Activated CD4-positive, alpha-beta T cell treated with anti-CD3 and anti-CD28 coated beads, Interleukin-2, amount 10 ng/mL, durations not matched to agents 24 days and 14 days (primary cell): ENCODE measurements at regions not wholly inside any gene's neighbourhood (a gene's known extent, or its start where the extent isn't known, plus 50 kb on each side); places are given as distances from the start of the nearest gene placed in this dataset.

Source experiments
- DNase-seq: peaks from one replicate; pipeline ENCODE4 v3.0.0; 2022
- H3K27ac Mint-ChIP-seq: one replicate; pipeline ENCODE4 v1.8.0; 2022; ENCODE audit warnings: mild to moderate bottlenecking, mixed read lengths
- H3K27me3 Mint-ChIP-seq: one replicate; pipeline ENCODE4 v1.8.0; 2022; ENCODE audit warnings: mixed read lengths
- H3K36me3 Mint-ChIP-seq: one replicate; pipeline ENCODE4 v1.8.0; 2022; ENCODE audit warnings: low read depth, mild to moderate bottlenecking, mixed read lengths
- H3K4me1 Mint-ChIP-seq: one replicate; pipeline ENCODE4 v1.8.0; 2021; ENCODE audit warnings: mixed read lengths
- H3K4me3 Mint-ChIP-seq: one replicate; pipeline ENCODE4 v1.8.0; 2022; ENCODE audit warnings: mild to moderate bottlenecking, moderate library complexity, mixed read lengths
- H3K9me3 Mint-ChIP-seq: one replicate; pipeline ENCODE4 v1.8.0; 2021; ENCODE audit warnings: mixed read lengths
- intact Hi-C: fragments of 100-400 bp; cut with micrococcal nuclease; formaldehyde crosslinking; loops from one replicate; pipeline ENCODE4 v1.15.1; 2023

DNA sequence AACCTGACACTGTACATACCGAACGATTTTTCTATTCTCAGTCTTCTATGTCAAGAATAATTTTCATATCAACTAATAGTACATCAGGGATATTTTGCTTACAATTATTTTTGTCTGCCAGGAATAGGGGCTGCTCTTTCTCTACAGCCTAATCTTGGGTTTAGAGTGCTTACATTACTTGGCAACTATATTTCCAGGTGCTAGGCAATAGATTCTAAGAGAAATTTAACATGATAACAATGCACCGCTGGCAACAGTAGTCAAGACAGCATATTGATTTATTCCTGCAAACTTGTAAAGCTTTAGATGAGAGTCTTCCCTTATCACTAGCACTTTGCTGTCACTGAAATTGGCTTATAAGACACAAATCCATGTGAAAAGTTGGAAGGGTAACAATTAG, 935.9 kb downstream of the CDH11 start:
- H3K27ac Mint-ChIP-seq, result no peak overlapping the region
- no peak overlapping the region for H3K4me3 Mint-ChIP-seq
- no peaks in the 10 kb centered on the region for H3K4me1 Mint-ChIP-seq
- H3K27me3 Mint-ChIP-seq, result no peaks in the 10 kb centered on the region
- intact Hi-C loops, result no loop called here
- H3K9me3 Mint-ChIP-seq, result peaks cover 20% of the 10 kb centered on the region
- no peaks in the 10 kb centered on the region for H3K36me3 Mint-ChIP-seq
- DNase-seq, result no peak

DNA sequence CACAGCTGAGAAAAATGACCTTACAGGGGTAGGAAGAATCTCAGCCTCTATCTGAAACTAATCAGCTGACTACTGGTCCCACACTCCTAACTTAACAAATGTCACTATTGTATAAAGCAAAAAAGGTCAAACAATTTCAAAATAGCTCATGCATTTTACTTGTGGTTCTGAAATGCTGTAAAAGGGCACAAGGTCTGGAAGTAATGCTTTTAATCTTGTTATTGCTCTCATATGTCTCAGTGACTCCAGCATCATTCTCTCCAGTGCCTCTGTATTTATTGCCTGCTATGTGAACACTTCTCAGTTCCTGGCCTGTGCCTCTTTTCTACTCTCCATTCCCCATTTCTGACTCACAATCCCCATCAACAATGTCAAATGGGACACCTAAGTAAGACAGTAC, 937.7 kb downstream of the CDH11 start:
- Mint-ChIP-seq H3K9me3 (peaks cover 29% of the 10 kb centered on the region), H3K4me1 (no peaks in the 10 kb centered on the region), H3K27ac (no peak overlapping the region), H3K27me3 (no peaks in the 10 kb centered on the region), H3K4me3 (no peak overlapping the region), H3K36me3 (no peaks in the 10 kb centered on the region)
- intact Hi-C loops, result no loop called here
- no peak for DNase-seq

DNA sequence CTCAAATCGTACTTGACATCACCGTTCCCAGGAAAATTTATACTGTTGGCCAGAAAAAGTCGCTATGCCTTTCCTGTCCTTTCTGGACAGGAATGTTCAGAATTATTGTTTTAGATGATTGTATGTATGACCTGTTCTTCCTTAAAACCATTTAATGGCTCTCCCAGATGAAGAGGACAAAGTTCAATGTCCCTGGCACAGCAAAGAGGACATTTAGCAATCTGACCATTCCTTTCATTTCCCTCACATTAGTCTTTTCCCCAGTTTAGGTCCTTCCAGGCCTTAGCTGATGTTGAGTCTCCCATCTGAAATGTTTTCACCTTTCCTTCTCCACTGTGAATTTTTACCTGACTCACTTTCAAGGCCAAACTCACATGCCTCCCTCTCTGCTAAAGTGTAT, 938.9 kb downstream of the CDH11 start:
- Mint-ChIP-seq H3K27ac (no peak overlapping the region), H3K27me3 (no peaks in the 10 kb centered on the region), H3K4me3 (no peak overlapping the region), H3K36me3 (no peaks in the 10 kb centered on the region), H3K4me1 (no peaks in the 10 kb centered on the region), H3K9me3 (peaks cover 29% of the 10 kb centered on the region)
- DNase-seq, result no peak
- intact Hi-C loops, result no loop called here

DNA sequence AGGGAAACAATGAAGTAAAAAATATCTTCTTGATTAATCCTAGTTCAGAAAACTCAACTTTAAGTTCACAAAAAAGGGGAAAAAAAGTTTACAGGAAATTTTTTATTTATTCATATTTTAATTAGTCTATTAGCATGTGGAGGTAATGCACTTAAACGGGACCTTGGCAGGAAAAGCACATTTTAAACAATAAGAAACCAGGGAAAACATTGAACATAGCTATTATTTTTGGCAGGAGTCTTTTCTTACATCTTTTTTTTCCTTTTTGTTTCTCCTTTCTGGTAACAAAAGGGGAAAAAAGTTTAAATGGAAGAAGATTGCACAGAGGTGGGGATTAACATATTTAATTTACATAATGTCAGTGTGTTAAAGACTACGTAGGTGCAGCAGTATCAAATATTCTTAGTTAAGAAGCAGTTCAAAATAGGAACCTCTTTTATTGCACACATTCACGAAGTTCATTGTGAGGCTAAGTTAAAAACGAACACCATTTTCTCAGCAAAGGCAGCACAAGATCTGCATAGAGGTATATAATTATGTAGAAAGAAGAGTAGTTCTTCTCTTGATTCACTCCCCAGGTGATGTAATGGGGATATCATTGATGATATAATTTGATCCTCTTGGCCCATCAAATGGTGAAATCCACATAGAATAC, 940.5 kb downstream of the CDH11 start:
- no peaks in the 10 kb centered on the region for H3K27me3 Mint-ChIP-seq
- H3K36me3 Mint-ChIP-seq, result no peaks in the 10 kb centered on the region
- intact Hi-C loops, result no loop called here
- no peak overlapping the region for H3K4me3 Mint-ChIP-seq
- peaks cover 35% of the 10 kb centered on the region for H3K9me3 Mint-ChIP-seq
- H3K27ac Mint-ChIP-seq, result no peak overlapping the region
- H3K4me1 Mint-ChIP-seq, result no peaks in the 10 kb centered on the region
- no peak for DNase-seq

DNA sequence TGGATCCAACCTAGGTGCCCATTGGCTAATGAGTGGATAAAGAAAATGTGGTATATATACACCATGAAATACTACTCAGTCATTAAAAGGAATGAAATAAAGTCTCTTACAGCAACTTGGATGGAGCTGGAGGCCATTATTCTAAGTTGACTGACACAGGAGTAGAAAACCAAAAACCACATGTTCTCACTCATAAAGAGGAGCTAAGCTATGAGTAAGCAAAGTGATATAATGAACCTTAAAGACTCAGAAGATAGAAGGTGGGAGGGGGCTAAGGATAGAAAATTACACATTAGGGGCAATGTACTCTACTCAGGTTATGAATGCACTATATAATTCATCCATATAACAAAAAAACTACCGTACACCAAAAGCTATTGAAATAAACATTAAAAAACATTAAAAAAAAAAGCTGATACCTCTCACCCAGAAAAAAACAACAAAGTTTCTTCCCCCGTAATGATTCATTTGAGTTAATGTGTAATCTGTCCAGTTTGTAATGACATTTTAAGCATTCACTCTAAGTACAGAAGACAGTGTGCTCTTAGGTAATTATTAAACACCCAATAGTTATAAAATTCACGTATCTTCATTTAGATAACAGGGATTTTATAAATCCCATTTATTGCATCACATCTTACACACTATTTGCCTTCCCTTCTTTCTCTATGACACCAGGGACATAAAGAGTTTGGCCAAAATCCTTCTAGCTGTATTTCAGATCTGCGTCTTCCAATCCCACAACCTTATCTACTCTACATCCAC, 941.5 kb downstream of the CDH11 start:
- intact Hi-C loops, result no loop called here
- Mint-ChIP-seq H3K36me3 (no peaks in the 10 kb centered on the region), H3K4me3 (no peak overlapping the region), H3K4me1 (no peaks in the 10 kb centered on the region), H3K9me3 (peaks cover 32% of the 10 kb centered on the region), H3K27me3 (no peaks in the 10 kb centered on the region), H3K27ac (no peak overlapping the region)
- DNase-seq, result no peak

DNA sequence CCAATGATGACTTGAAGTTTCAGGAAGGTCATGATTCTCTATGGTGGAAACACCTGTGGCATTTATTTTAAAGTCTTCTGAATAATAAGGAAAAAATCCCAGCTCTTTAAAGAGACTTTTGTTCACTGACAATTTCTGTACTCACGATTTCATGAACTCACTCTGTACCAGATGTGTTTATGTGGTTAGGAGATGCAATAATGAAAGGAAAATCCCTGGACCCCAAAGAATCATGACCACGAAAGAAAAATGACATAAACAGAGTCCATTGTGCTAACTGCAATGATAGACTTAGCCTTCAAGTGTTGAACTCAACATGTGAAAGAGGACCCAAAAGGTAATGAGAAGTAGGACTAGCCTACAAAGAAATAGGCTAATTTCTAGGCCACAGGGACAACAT, 947.5 kb downstream of the CDH11 start:
- Mint-ChIP-seq H3K27me3 (no peaks in the 10 kb centered on the region), H3K4me3 (no peak overlapping the region), H3K4me1 (no peaks in the 10 kb centered on the region), H3K27ac (no peak overlapping the region), H3K36me3 (no peaks in the 10 kb centered on the region), H3K9me3 (peaks cover 25% of the 10 kb centered on the region)
- intact Hi-C loops, result no loop called here
- DNase-seq, result no peak

DNA sequence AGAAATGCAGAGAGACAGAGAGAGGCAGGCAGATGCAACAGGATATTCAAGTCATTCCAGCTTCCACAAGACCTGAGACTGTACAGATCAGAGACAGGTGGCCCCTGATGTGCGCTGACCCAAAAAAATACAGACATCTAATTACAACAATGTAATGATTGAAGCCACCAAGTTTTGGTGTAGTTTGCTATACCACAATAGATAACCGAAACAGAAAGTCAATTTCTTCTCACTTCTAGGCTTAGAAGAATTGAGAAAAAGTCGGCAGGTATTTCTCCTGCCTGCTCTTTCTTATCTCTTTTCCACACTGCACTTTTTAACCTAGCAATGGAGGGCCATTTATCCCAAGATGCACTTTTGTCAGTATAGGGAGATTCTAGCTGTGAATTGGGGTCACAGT, 949.2 kb downstream of the CDH11 start:
- Mint-ChIP-seq H3K4me1 (no peaks in the 10 kb centered on the region), H3K36me3 (no peaks in the 10 kb centered on the region), H3K27me3 (no peaks in the 10 kb centered on the region), H3K9me3 (peaks cover 21% of the 10 kb centered on the region), H3K27ac (no peak overlapping the region), H3K4me3 (no peak overlapping the region)
- intact Hi-C loops, result no loop called here
- no peak for DNase-seq

DNA sequence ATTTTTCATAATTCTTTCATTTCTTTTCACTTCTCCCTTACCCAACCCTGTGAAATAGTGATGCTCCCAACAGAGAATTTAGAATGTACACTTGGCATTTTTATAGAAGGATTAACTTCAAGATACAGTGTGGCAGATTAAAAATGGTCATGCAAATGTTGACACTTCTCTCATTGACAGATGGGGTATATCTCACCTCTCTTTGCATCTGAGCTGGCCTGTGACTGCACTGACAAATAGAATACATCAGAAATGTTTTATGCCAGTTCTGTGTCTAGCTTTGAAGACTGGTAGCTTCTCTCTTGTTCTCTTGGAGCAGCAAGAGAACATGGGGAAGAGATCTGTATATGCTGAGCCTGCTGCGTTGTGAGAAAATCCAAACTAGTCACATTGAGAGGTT, 949.6 kb downstream of the CDH11 start:
- peaks cover 17% of the 10 kb centered on the region for H3K9me3 Mint-ChIP-seq
- H3K4me1 Mint-ChIP-seq, result no peaks in the 10 kb centered on the region
- H3K27me3 Mint-ChIP-seq, result no peaks in the 10 kb centered on the region
- no peak overlapping the region for H3K4me3 Mint-ChIP-seq
- no peak for DNase-seq
- no peak overlapping the region for H3K27ac Mint-ChIP-seq
- H3K36me3 Mint-ChIP-seq, result no peaks in the 10 kb centered on the region
- intact Hi-C loops, result no loop called here

DNA sequence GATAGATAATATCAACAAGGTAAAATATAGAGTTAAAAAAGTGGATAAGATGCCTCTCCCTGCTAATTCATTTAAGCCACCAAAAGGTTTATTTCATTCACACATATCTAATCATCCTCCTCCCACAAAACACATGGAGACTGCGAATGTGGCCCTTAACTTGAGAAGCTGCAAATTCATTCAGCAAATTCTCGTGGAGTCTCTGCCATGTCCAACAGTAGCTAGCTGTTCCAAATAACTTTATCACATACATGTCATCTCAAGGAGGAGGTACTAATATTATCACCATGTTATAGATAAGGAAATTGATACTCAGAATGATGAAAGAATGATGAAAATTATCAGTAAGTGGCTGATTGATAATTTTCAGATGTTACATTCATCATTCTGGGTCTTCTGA, 950.2 kb downstream of the CDH11 start:
- H3K9me3 Mint-ChIP-seq, result peaks cover 17% of the 10 kb centered on the region
- no peak overlapping the region for H3K27ac Mint-ChIP-seq
- no peak for DNase-seq
- no peaks in the 10 kb centered on the region for H3K36me3 Mint-ChIP-seq
- no peak overlapping the region for H3K4me3 Mint-ChIP-seq
- intact Hi-C loops, result no loop called here
- H3K27me3 Mint-ChIP-seq, result no peaks in the 10 kb centered on the region
- H3K4me1 Mint-ChIP-seq, result no peaks in the 10 kb centered on the region

DNA sequence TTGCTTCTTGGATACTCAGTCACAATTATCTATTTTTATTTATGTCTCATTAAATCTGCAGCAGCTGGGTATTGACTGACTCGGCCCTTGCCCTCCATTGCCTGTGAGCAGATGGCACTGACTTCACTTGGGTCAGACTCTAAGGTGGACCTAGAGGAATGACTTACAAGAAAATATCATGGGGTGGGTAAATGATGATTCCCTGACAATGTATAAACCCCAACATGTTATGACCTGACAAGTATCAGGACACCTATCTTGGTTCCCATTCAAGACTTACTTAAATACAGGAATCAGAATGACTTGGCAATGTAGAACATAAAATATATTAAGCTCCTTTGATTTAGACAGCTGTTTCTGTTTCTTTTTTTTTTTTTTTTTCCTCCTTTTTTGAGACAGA, 953.5 kb downstream of the CDH11 start:
- Mint-ChIP-seq H3K4me1 (no peaks in the 10 kb centered on the region), H3K27me3 (no peaks in the 10 kb centered on the region), H3K27ac (no peak overlapping the region), H3K4me3 (no peak overlapping the region), H3K9me3 (peaks cover 16% of the 10 kb centered on the region), H3K36me3 (no peaks in the 10 kb centered on the region)
- DNase-seq, result no peak
- intact Hi-C loops, result loop anchor here (10.0 kb wide), 1 partner anchor 956 kb away; the partner anchor contains the start of gene CDH11

DNA sequence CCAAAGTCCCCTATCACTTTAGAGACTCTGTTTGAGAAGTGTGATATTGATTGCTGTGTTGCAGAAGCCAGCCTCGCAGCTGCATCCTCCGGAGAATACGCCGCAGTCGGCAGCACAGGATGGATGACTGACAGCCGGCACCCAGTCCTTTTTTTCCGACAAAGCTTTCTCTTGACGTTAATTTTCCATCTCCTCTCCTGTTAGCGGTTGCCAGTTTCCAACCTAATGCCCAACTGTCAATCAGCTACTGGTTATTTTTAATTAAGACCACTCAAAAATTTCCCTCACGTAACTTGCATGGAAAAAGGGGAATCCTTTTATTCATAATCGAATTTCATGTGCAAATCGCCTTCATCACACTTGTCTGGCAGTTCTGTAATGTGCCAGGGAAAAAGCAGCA, 953.9 kb downstream of the CDH11 start:
- peaks cover 16% of the 10 kb centered on the region for H3K9me3 Mint-ChIP-seq
- H3K36me3 Mint-ChIP-seq, result no peaks in the 10 kb centered on the region
- DNase-seq, result no peak
- H3K27ac Mint-ChIP-seq, result no peak overlapping the region
- H3K27me3 Mint-ChIP-seq, result no peaks in the 10 kb centered on the region
- H3K4me3 Mint-ChIP-seq, result no peak overlapping the region
- H3K4me1 Mint-ChIP-seq, result no peaks in the 10 kb centered on the region
- intact Hi-C loops, result loop anchor here (10.0 kb wide), 1 partner anchor 957 kb away; the partner anchor contains the start of gene CDH11

DNA sequence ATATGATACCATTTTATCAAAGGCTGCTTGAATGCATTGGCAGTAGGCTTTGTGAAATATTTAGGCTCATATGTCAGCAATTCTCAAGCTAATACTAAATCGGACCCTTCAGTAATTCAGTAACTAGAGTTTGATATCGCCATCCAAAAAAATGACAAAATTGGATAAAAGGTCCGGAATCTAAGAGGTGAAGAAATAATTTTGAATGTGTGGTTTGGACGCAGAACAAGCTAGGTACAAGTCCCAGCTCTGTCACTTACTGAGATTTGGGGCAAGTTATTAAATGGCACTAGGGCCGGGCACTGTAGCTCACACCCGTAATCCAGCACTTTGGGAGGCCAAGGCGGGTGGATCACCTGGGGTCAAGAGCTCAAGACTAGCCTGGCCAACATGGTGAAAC, 956.5 kb downstream of the CDH11 start:
- Mint-ChIP-seq H3K4me3 (no peak overlapping the region), H3K4me1 (no peaks in the 10 kb centered on the region), H3K9me3 (peaks cover 7% of the 10 kb centered on the region), H3K27ac (no peak overlapping the region), H3K36me3 (no peaks in the 10 kb centered on the region), H3K27me3 (no peaks in the 10 kb centered on the region)
- no peak for DNase-seq
- intact Hi-C loops, result loop anchor here (10.0 kb wide), 1 partner anchor 959 kb away; the partner anchor contains the start of gene CDH11

DNA sequence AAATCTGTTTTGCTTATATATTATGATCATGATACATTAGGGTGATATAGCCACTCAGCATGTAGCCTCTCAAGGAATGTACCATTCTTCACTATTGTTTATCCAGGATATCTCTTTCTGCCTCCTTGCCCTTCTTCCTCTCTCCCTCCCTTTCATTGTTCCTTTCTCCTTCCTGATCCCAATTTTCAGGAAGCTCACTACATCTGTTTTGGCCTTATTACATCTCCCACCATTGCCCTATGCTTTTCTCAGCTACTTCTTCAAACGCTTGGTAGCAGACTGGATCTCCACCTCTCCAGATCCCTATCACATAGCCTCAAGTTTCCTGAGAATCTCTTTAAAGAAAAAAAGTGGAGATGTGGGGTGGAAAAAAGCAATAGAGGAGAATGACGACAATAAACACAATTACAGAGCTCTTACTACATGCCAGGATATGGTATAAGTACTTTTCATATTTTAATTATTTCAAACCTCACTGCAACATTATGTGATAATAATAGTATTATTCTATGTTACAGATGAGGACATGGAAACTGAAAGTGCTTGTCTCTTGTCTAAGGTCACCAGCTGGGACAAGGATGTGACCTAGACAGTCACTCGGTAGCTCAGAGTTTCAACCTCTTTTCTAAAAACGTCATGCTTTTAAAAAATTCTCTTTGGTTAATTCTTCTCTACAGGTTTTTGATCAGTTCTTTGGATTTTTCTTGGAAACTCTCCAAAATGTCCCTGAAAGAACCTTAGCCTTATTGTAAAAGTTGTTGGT, 959.1 kb downstream of the CDH11 start:
- intact Hi-C loops, result loop anchor here (10.0 kb wide), 1 partner anchor 962 kb away; the partner anchor contains the start of gene CDH11

DNA sequence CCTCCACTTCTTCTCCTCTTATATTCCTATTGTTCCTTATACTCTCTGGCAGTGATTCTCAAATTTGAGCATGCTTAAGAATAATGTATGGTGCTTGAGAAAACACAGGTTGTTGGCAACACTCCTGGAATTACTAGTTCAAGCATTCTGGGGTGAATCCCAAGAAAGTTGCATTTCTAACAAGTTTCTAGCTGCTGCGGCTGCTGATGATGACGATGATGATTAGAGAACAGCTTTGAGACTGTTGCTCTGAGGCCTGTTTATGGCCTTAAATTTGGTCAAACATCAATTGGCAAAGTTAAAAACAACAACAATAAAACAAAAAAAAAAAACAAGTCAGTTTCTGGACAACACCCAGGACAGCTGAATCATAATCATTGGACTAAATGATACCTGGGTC, 961.9 kb downstream of the CDH11 start:
- H3K36me3 Mint-ChIP-seq, result no peaks in the 10 kb centered on the region
- H3K27ac Mint-ChIP-seq, result no peak overlapping the region
- intact Hi-C loops, result loop anchor here (10.0 kb wide), 1 partner anchor 965 kb away; the partner anchor contains the start of gene CDH11
- DNase-seq, result no peak
- no peak overlapping the region for H3K4me3 Mint-ChIP-seq
- no peaks in the 10 kb centered on the region for H3K4me1 Mint-ChIP-seq
- H3K27me3 Mint-ChIP-seq, result no peaks in the 10 kb centered on the region
- H3K9me3 Mint-ChIP-seq, result peaks cover 7% of the 10 kb centered on the region

More for the DNA sequence above, 959.1 kb downstream of the CDH11 start:
- Mint-ChIP-seq H3K27ac (no peak overlapping the region), H3K9me3 (peaks cover 7% of the 10 kb centered on the region), H3K36me3 (no peaks in the 10 kb centered on the region), H3K4me3 (no peak overlapping the region), H3K4me1 (no peaks in the 10 kb centered on the region), H3K27me3 (no peaks in the 10 kb centered on the region)
- DNase-seq, result no peak
